SU-DHL-6 (cell line): ENCODE measurements at regions not wholly inside any gene's neighbourhood (a gene's known extent, or its start where the extent isn't known, plus 50 kb on each side); places are given as distances from the start of the nearest gene placed in this dataset.

Source experiments
- H2AFZ ChIP-seq: fragments of 200-600 bp; sonication (generic); 2 replicates; pipeline ENCODE4 v1.6.1; 2014; ENCODE audit warnings: low read depth, mild to moderate bottlenecking, moderate library complexity, mixed read lengths, antibody characterized with exemption, low read length; ENCODE audit not compliant: severe bottlenecking
- H3F3A ChIP-seq: fragments of 200-600 bp; shearing (Covaris generic); 2 replicates; pipeline ENCODE4 v1.6.0; 2016; ENCODE audit warnings: antibody characterized with exemption, mild to moderate bottlenecking; ENCODE audit not compliant: insufficient read depth
- H3K27ac ChIP-seq: fragments of 200-600 bp; sonication (generic); 2 replicates; pipeline ENCODE4 v1.5.1; 2016; ENCODE audit warnings: low read depth, mild to moderate bottlenecking, low read length, moderate library complexity, mixed read lengths
- H3K27me3 ChIP-seq: fragments of 200-600 bp; sonication (generic), shearing (Covaris generic); 2 replicates; pipeline ENCODE4 v1.6.0; 2014; ENCODE audit warnings: mild to moderate bottlenecking, low read length
- H3K36me3 ChIP-seq: fragments of 200-600 bp; sonication (generic); 2 replicates; pipeline ENCODE4 v1.6.1; 2014; ENCODE audit warnings: mild to moderate bottlenecking, low read length, mixed read lengths
- H3K4me2 ChIP-seq: fragments of 300-600, 200-600 bp; shearing (Covaris generic), sonication (generic); 2 replicates; pipeline ENCODE4 v1.6.0; 2014; ENCODE audit warnings: low read length, low read depth, mild to moderate bottlenecking; ENCODE audit not compliant: poor library complexity, severe bottlenecking
- H3K4me3 ChIP-seq: fragments of 200-600 bp; sonication (generic); 2 replicates; pipeline ENCODE4 v1.5.1; 2014; ENCODE audit warnings: antibody characterized with exemption, low read length, mild to moderate bottlenecking, mixed read lengths; ENCODE audit not compliant: insufficient read depth, poor library complexity, severe bottlenecking
- H3K79me2 ChIP-seq: fragments of 200-600 bp; sonication (generic); 2 replicates; pipeline ENCODE4 v1.6.1; 2014; ENCODE audit warnings: mild to moderate bottlenecking, low read length, moderate library complexity; ENCODE audit not compliant: insufficient read depth
- H3K9ac ChIP-seq: fragments of 200-600 bp; sonication (generic); 2 replicates; pipeline ENCODE4 v1.7.0; 2014; ENCODE audit warnings: mild to moderate bottlenecking, low read length
- H3K9me2 ChIP-seq: fragments of 200-600 bp; sonication (generic); replicated peaks from 2 replicates; pipeline ENCODE4 v1.6.1; 2014; ENCODE audit warnings: low read length; ENCODE audit not compliant: insufficient read depth
- H3K9me3 ChIP-seq: fragments of 200-600 bp; sonication (generic); 2 replicates; pipeline ENCODE4 v1.6.1; 2014; ENCODE audit warnings: low read length, mixed read lengths; ENCODE audit not compliant: insufficient read depth
- H4K20me1 ChIP-seq: fragments of 200-600 bp; sonication (generic); 2 replicates; pipeline ENCODE4 v1.6.1; 2014; ENCODE audit warnings: low read depth, mild to moderate bottlenecking, antibody characterized with exemption, low read length, moderate library complexity, mixed read lengths
- CTCF ChIP-seq: fragments of 200-600 bp; sonication (generic); IDR thresholded peaks from one replicate; pipeline ENCODE4 v1.5.1; 2017; ENCODE audit warnings: antibody characterized with exemption, mild to moderate bottlenecking, low read length, moderate library complexity; ENCODE audit not compliant: insufficient read depth, poor library complexity, severe bottlenecking
- EZH2phosphoT487 ChIP-seq: fragments of 200-600 bp; sonication (generic), shearing (Covaris generic); conservative IDR thresholded peaks from 2 replicates; pipeline ENCODE4 v1.6.1; 2018; ENCODE audit warnings: mild to moderate bottlenecking, antibody characterized with exemption, low read length, moderate library complexity, mixed read lengths

- Histone ChIP-seq H3F3A (no peaks in the 10 kb centered on the region), H4K20me1 (no peaks in the 10 kb centered on the region), H3K9me3 (no peaks in the 10 kb centered on the region), H2AFZ (no peak overlapping the region), H3K4me2 (no peak overlapping the region), H3K27ac (no peak overlapping the region), H3K9me2 (no peaks in the 10 kb centered on the region), H3K79me2 (no peaks in the 10 kb centered on the region), H3K27me3 (no peaks in the 10 kb centered on the region), H3K4me3 (no peak overlapping the region), H3K36me3 (no peaks in the 10 kb centered on the region), H3K9ac (no peak overlapping the region)
- TF ChIP-seq EZH2phosphoT487 (no peak), CTCF (no peak)
Measured at GRCh38 chr11:26263769-26264168, 68.2 kb upstream of the ANO3 start.

- no peak overlapping the region for H2AFZ ChIP-seq
- H3K79me2 ChIP-seq, result no peaks in the 10 kb centered on the region
- no peaks in the 10 kb centered on the region for H3K9me2 ChIP-seq
- H3K9ac ChIP-seq, result no peak overlapping the region
- H3K4me3 ChIP-seq, result no peak overlapping the region
- no peak for TF ChIP-seq EZH2phosphoT487
- TF ChIP-seq CTCF, result no peak
- H3K27ac ChIP-seq, result no peak overlapping the region
- no peaks in the 10 kb centered on the region for H3K36me3 ChIP-seq
- H3K27me3 ChIP-seq, result no peaks in the 10 kb centered on the region
- H3F3A ChIP-seq, result no peaks in the 10 kb centered on the region
- H4K20me1 ChIP-seq, result no peaks in the 10 kb centered on the region
- no peaks in the 10 kb centered on the region for H3K9me3 ChIP-seq
- no peak overlapping the region for H3K4me2 ChIP-seq
Measured at GRCh38 chr11:26264266-26264665, 67.7 kb upstream of the ANO3 start.

DNA sequence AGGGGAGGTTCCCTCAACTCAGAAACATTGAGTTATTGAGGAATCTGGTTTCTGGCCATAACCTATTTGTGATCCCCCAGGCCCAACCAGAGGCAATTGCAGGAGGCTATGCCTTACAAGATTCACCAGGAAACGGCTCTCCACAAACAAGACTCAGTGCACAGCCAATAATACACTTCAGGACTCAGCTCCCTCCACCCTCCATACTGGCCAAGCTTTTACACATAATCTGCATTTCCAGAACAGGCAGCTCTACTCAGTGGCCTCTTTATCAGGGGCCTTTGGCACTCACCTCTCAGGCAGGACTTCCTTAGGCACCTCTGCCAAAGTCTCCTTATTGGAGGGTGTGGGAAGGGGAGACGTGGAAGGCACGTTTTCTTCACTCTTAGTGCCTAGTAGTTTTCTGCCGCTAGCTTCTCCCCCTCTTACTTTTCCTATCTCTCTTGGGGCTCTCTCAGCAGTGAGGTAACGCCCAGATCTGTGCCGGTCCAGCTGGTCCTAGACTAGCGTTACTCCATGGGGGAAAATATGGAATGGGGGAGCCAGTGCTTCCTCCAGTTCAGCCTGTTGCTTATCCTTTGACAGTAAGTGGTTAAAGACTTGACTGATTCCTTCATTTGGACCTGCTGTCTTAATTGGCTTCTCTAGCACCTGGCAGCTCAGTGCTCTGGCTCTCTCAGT lies 62.8 kb upstream of the ANO3 start:
- H3K27me3 ChIP-seq, result no peaks in the 10 kb centered on the region
- H3F3A ChIP-seq, result no peaks in the 10 kb centered on the region
- no peaks in the 10 kb centered on the region for H3K9me2 ChIP-seq
- no peak overlapping the region for H3K4me2 ChIP-seq
- H3K9me3 ChIP-seq, result no peaks in the 10 kb centered on the region
- no peak overlapping the region for H3K27ac ChIP-seq
- no peak for TF ChIP-seq EZH2phosphoT487
- no peak for TF ChIP-seq CTCF
- H3K9ac ChIP-seq, result no peak overlapping the region
- H3K4me3 ChIP-seq, result no peak overlapping the region
- H3K79me2 ChIP-seq, result no peaks in the 10 kb centered on the region
- no peaks in the 10 kb centered on the region for H4K20me1 ChIP-seq
- no peaks in the 10 kb centered on the region for H3K36me3 ChIP-seq
- H2AFZ ChIP-seq, result no peak overlapping the region
